ENCODE measurements at regions not wholly inside any gene's neighbourhood (a gene's known extent, or its start where the extent isn't known, plus 50 kb on each side); places are given as distances from the start of the nearest gene placed in this dataset.

- TF ChIP-seq PBX3 (IDR thresholded peaks at IDR 0.05) (no peak), ZBTB33 (IDR thresholded peaks at IDR 0.05; ENCODE audit: borderline replicate concordance, low read depth) (no peak), FOXM1 (IDR thresholded peaks at IDR 0.05; ENCODE audit: low read depth) (no peak)
These were observed 86.9 kb upstream of the MKI67 start (continued) for GRCh38 chr10:128213156-128213555.

GRCh38 chr10:128215733-128216132 lies 89.5 kb upstream of the MKI67 start:
- Histone ChIP-seq H3K9me3 (no peaks in the 10 kb centered on the region), H3K9ac (no peak overlapping the region), H2AFZ (ENCODE audit: low read depth) (no peak overlapping the region), H4K20me1 (ENCODE audit: insufficient read depth) (no peaks in the 10 kb centered on the region), H3K4me2 (no peak overlapping the region), H3K4me1 (ENCODE audit: control insufficient read depth in 1 of 2, insufficient read depth in 2 of 2, low read depth in 1 of 2, low read length in 1 of 2) (peaks cover 0 to 9% of the 10 kb centered on the region in 2 experiments; a peak in 1 of 4 replicates), H3K79me2 (ENCODE audit: insufficient read depth) (no peaks in the 10 kb centered on the region), H3K9me2 (no peaks in the 10 kb centered on the region), H3F3A (replicated peaks; ENCODE audit: insufficient read depth) (no peaks in the 10 kb centered on the region), H3K4me3 (ENCODE audit: low read depth in 2 of 2, low read length in 1 of 2) (no peak overlapping the region), H3K27me3 (ENCODE audit: insufficient read depth) (no peaks in the 10 kb centered on the region), H3K27ac (ENCODE audit: low read depth in 2 of 2, low read length in 1 of 2) (no peak overlapping the region), H3K36me3 (replicated peaks in 1 of 2; ENCODE audit: control insufficient read depth in 1 of 2, insufficient read depth in 2 of 2, low read length in 1 of 2) (no peaks in the 10 kb centered on the region)
- WGBS (ENCODE audit: low lambda C conversion rate) = 18% methylated on average over 6 of the region's 8 CpGs
- POLR2A ChIA-PET = no interaction called here
- DNase-seq = no peak
- TF ChIP-seq YY1 (IDR thresholded peaks at IDR 0.05; ENCODE audit: low read depth) (no peak), NFIC (IDR thresholded peaks at IDR 0.05; ENCODE audit: borderline replicate concordance) (no peak), SIN3A (IDR thresholded peaks at IDR 0.05; ENCODE audit: borderline replicate concordance, low read depth, low read length) (no peak), GABPA (IDR thresholded peaks at IDR 0.05; ENCODE audit: low read depth) (no peak), FOXM1 (IDR thresholded peaks at IDR 0.05; ENCODE audit: low read depth) (no peak), NRF1 (IDR thresholded peaks at IDR 0.05; ENCODE audit: low read depth, low read length) (no peak), TCF12 (IDR thresholded peaks at IDR 0.05) (no peak), MAX (IDR thresholded peaks at IDR 0.05; ENCODE audit: low read depth) (no peak), RFX5 (IDR thresholded peaks at IDR 0.05; ENCODE audit: low read length) (no peak), POLR2AphosphoS5 (IDR thresholded peaks at IDR 0.05; ENCODE audit: low read depth, low read length) (no peak), MEF2A (IDR thresholded peaks at IDR 0.05; ENCODE audit: borderline replicate concordance, low read depth) (no peak), MXI1 (IDR thresholded peaks at IDR 0.05; ENCODE audit: low read depth, low read length) (no peak), FOXJ3 (CRISPR knock-in tag; IDR thresholded peaks at IDR 0.05) (no peak)
- CTCF ChIA-PET = interaction anchor here (0.6 to 1.5 kb wide), 3 partner anchors 138 to 816 kb away, joined by 3 read pairs; no protein-coding TSS in a partner anchor

GRCh38 chr10:128217136-128217535 lies 90.9 kb upstream of the MKI67 start:
- WGBS (ENCODE audit: low lambda C conversion rate) = 50% methylated on average over 7 of the region's 7 CpGs
- Histone ChIP-seq H3F3A (replicated peaks; ENCODE audit: insufficient read depth) (no peaks in the 10 kb centered on the region), H3K9me3 (no peaks in the 10 kb centered on the region), H3K36me3 (replicated peaks in 1 of 2; ENCODE audit: control insufficient read depth in 1 of 2, insufficient read depth in 2 of 2, low read length in 1 of 2) (no peaks in the 10 kb centered on the region), H2AFZ (ENCODE audit: low read depth) (no peak overlapping the region), H3K9me2 (no peaks in the 10 kb centered on the region), H4K20me1 (ENCODE audit: insufficient read depth) (no peaks in the 10 kb centered on the region), H3K4me1 (ENCODE audit: control insufficient read depth in 1 of 2, insufficient read depth in 2 of 2, low read depth in 1 of 2, low read length in 1 of 2) (peaks cover 0 to 8% of the 10 kb centered on the region in 2 experiments; a peak in 1 of 4 replicates), H3K9ac (no peak overlapping the region), H3K27me3 (ENCODE audit: insufficient read depth) (no peaks in the 10 kb centered on the region), H3K4me3 (ENCODE audit: low read depth in 2 of 2, low read length in 1 of 2) (no peak overlapping the region), H3K4me2 (no peak overlapping the region), H3K79me2 (ENCODE audit: insufficient read depth) (no peaks in the 10 kb centered on the region), H3K27ac (ENCODE audit: low read depth in 2 of 2, low read length in 1 of 2) (no peak overlapping the region)
- ChIA-PET POLR2A (no interaction called here), CTCF (no interaction called here)
- no peak for DNase-seq
- TF ChIP-seq RCOR1 (IDR thresholded peaks at IDR 0.05; ENCODE audit: low read length) (no peak), EP300 (IDR thresholded peaks at IDR 0.05; ENCODE audit: borderline replicate concordance in 1 of 2, low read depth in 1 of 2, low read length in 1 of 2) (no peak), RFX5 (IDR thresholded peaks at IDR 0.05; ENCODE audit: low read length) (no peak), SMC3 (IDR thresholded peaks at IDR 0.05; ENCODE audit: low read depth, low read length) (no peak), RAD21 (IDR thresholded peaks at IDR 0.05; ENCODE audit: low read length) (no peak), CHD2 (IDR thresholded peaks at IDR 0.05; ENCODE audit: low read length, partially characterized antibody) (no peak), ELF1 (IDR thresholded peaks at IDR 0.05) (no peak), TCF12 (IDR thresholded peaks at IDR 0.05) (no peak), GABPA (IDR thresholded peaks at IDR 0.05; ENCODE audit: low read depth) (no peak), RXRA (IDR thresholded peaks at IDR 0.05; ENCODE audit: borderline replicate concordance, low read depth) (no peak), CTCF (IDR thresholded peaks at IDR 0.05) (no peak), USF1 (IDR thresholded peaks at IDR 0.05; ENCODE audit: borderline replicate concordance, low read depth) (no peak)
